ENCODE measurements at regions not wholly inside any gene's neighbourhood (a gene's known extent, or its start where the extent isn't known, plus 50 kb on each side); places are given as distances from the start of the nearest gene placed in this dataset.

GRCh38 chr2:75960472-75961009 is 249.8 kb upstream of the GCFC2 start:
- TF ChIP-seq ATF2 (tag by site-specific recombination; IDR thresholded peaks at IDR 0.05; ENCODE audit: low read depth) (no peak), ZNF184 (tag by site-specific recombination; IDR thresholded peaks at IDR 0.05) (no peak), CTCF (tag by site-specific recombination; IDR thresholded peaks at IDR 0.05) (no peak), REST (tag by site-specific recombination; IDR thresholded peaks at IDR 0.05) (no peak), PRDM4 (tag by site-specific recombination; IDR thresholded peaks at IDR 0.05) (no peak), ZNF121 (tag by site-specific recombination; IDR thresholded peaks at IDR 0.05) (no peak), MYNN (tag by site-specific recombination; IDR thresholded peaks at IDR 0.05; ENCODE audit: borderline replicate concordance) (no peak), ZNF48 (tag by site-specific recombination; IDR thresholded peaks at IDR 0.05) (no peak), ZNF560 (tag by site-specific recombination; IDR thresholded peaks at IDR 0.05; ENCODE audit: borderline replicate concordance) (no peak)

Measured in HEK293 (cell line).